Right lobe of liver (tissue), 6 donors: ENCODE measurements at regions not wholly inside any gene's neighbourhood (a gene's known extent, or its start where the extent isn't known, plus 50 kb on each side); places are given as distances from the start of the nearest gene placed in this dataset.

Experiments used
- ATAC-seq, 4 donors: fragments of 200-7000 bp; cut with Tn5 transposase; one replicate each; pipeline ENCODE4 v1.9.1; 2020; ENCODE audit warnings: mild to moderate bottlenecking in 4 of 4, moderate library complexity in 4 of 4
- DNase-seq, 3 donors: peaks; one replicate each; pipeline ENCODE4 v3.0.0-alpha.2; 2020
- H3K27ac ChIP-seq, 3 donors: fragments of 200-600 bp; one replicate each; pipeline ENCODE4 v1.8.0; 2022
- H3K27me3 ChIP-seq, 2 donors: fragments of 200-600 bp; one replicate each; pipeline ENCODE4 v1.8.0; 2022
- H3K36me3 ChIP-seq, 4 donors: fragments of 200-600 bp; sonication (generic) in 1 of 4; one replicate each; pipeline versions ENCODE4 v1.5.1 to v1.8.0; 2017 to 2022; ENCODE audit warnings: control low read depth in 1 of 4
- H3K4me1 ChIP-seq, 4 donors: fragments of 200-600 bp; sonication (generic) in 1 of 4; one replicate each; pipeline versions ENCODE4 v1.5.1 to v1.8.0; 2017 to 2022; ENCODE audit warnings: control low read depth in 1 of 4
- H3K4me3 ChIP-seq, 3 donors: fragments of 200-600 bp; one replicate each; pipeline ENCODE4 v1.8.0; 2022
- H3K9me3 ChIP-seq, 4 donors: fragments of 200-600 bp; sonication (generic) in 1 of 4; one replicate each; pipeline versions ENCODE4 v1.5.1 to v1.8.0; 2017 to 2022; ENCODE audit warnings: control low read depth in 1 of 4
- CTCF ChIP-seq, 4 donors: fragments of 200-600 bp in 3 of 4; fragments of 450-650 bp in 1 of 4; IDR thresholded peaks; one replicate each; pipeline versions ENCODE4 v1.5.1 to v1.8.0; 2016 to 2022; ENCODE audit warnings: antibody characterized with exemption in 4 of 4, mild to moderate bottlenecking in 2 of 4
- POLR2A ChIP-seq: fragments of 450-650 bp; IDR thresholded peaks from one replicate; pipeline ENCODE4 v1.6.1; 2017; ENCODE audit warnings: antibody characterized with exemption, mild to moderate bottlenecking
- WGBS: methylation state at CpG from one replicate; pipeline ENCODE4 v1.1.6; 2018; ENCODE audit warnings: low coverage, low lambda C conversion rate; ENCODE audit not compliant: insufficient coverage; ENCODE audit errors: missing lambda C conversion rate; 5-methylcytosine and 5-hydroxymethylcytosine counted together
- intact Hi-C, 2 donors: fragments of 100-400 bp; cut with DNase I; formaldehyde crosslinking; loops; one replicate each; pipeline versions ENCODE4 v1.11.2 to v1.14.1; 2022
- donor health status: DM: no; HTN: yes; CAD: no.
- donor health status: DM: no; HTN: no; CAD: no.
- donor health status: DM: no; HTN: no; CAD: no.
- donor health status: DM: no; HTN: yes; CAD: no.
- donor health status: DM: no; HTN: yes; CAD: no.

GRCh38 chr5:97820138-97820537 lies 637.1 kb upstream of the RIOK2 start:
- TF ChIP-seq POLR2A (no peak), CTCF (IDR thresholded peaks at IDR 0.05) (no peak)
- Histone ChIP-seq H3K27me3 (no peaks in the 10 kb centered on the region), H3K4me3 (no peak overlapping the region), H3K4me1 (no peaks in the 10 kb centered on the region), H3K27ac (no peak overlapping the region), H3K9me3 (no peaks in the 10 kb centered on the region), H3K36me3 (no peaks in the 10 kb centered on the region)
- WGBS = 51% methylated on average over 2 of the region's 2 CpGs
- intact Hi-C loops = no loop called here
- no peak for DNase-seq
- ATAC-seq = no peak

- Histone ChIP-seq H3K27me3 (no peaks in the 10 kb centered on the region), H3K9me3 (no peaks in the 10 kb centered on the region), H3K4me1 (no peaks in the 10 kb centered on the region), H3K4me3 (no peak overlapping the region), H3K27ac (no peak overlapping the region), H3K36me3 (no peaks in the 10 kb centered on the region)
- TF ChIP-seq POLR2A (no peak), CTCF (IDR thresholded peaks at IDR 0.05) (no peak)
- intact Hi-C loops = no loop called here
- ATAC-seq = no peak
- no peak for DNase-seq
- 44% methylated on average over 2 of the region's 2 CpGs for WGBS
Measured at GRCh38 chr5:97832645-97833296, 649.7 kb upstream of the RIOK2 start.

GRCh38 chr5:97834561-97834960 lies 651.5 kb upstream of the RIOK2 start:
- intact Hi-C loops = no loop called here
- TF ChIP-seq CTCF (IDR thresholded peaks at IDR 0.05) = no peak
- TF ChIP-seq POLR2A = no peak
- 41% methylated on average over 1 of the region's 1 CpG for WGBS

GRCh38 chr5:97835112-97835511 lies 652.1 kb upstream of the RIOK2 start:
- H3K4me1 ChIP-seq = no peaks in the 10 kb centered on the region
- H3K27ac ChIP-seq = no peak overlapping the region
- TF ChIP-seq CTCF (IDR thresholded peaks at IDR 0.05) (no peak), POLR2A (no peak)
- intact Hi-C loops = no loop called here
- WGBS = 69% methylated on average over 1 of the region's 1 CpG
- no peak for DNase-seq
- no peaks in the 10 kb centered on the region for H3K9me3 ChIP-seq
- no peaks in the 10 kb centered on the region for H3K36me3 ChIP-seq
- H3K4me3 ChIP-seq = no peak overlapping the region
- no peak for ATAC-seq
- H3K27me3 ChIP-seq = no peaks in the 10 kb centered on the region

More at GRCh38 chr5:97834561-97834960, 651.5 kb upstream of the RIOK2 start:
- no peak for ATAC-seq
- Histone ChIP-seq H3K4me1 (no peaks in the 10 kb centered on the region), H3K27me3 (no peaks in the 10 kb centered on the region), H3K27ac (no peak overlapping the region), H3K36me3 (no peaks in the 10 kb centered on the region), H3K4me3 (no peak overlapping the region), H3K9me3 (no peaks in the 10 kb centered on the region)
- DNase-seq = no peak

GRCh38 chr5:97836816-97837215 lies 653.8 kb upstream of the RIOK2 start:
- WGBS = 0% methylated on average over 1 of the region's 4 CpGs
- Histone ChIP-seq H3K27ac (no peak overlapping the region), H3K4me1 (no peaks in the 10 kb centered on the region), H3K4me3 (no peak overlapping the region), H3K9me3 (no peaks in the 10 kb centered on the region), H3K36me3 (no peaks in the 10 kb centered on the region), H3K27me3 (no peaks in the 10 kb centered on the region)
- DNase-seq (no peak), ATAC-seq (no peak)
- intact Hi-C loops = no loop called here
- TF ChIP-seq CTCF (IDR thresholded peaks at IDR 0.05) (no peak), POLR2A (no peak)
